ENCODE measurements at regions not wholly inside any gene's neighbourhood (a gene's known extent, or its start where the extent isn't known, plus 50 kb on each side); places are given as distances from the start of the nearest gene placed in this dataset.

GRCh38 chr18:30562231-30562630 is 480.3 kb downstream of the DSC3 start:
- H3K27ac Mint-ChIP-seq, result no peak overlapping the region
- H3K4me1 Mint-ChIP-seq, result no peaks in the 10 kb centered on the region
- Histone ChIP-seq H3K9me3 (ENCODE audit: control insufficient read depth in 2 of 3, low read length in 3 of 3) (no peaks in the 10 kb centered on the region), H3K36me3 (ENCODE audit: control insufficient read depth in 2 of 3, insufficient read depth in 3 of 3, low read length in 3 of 3) (no peaks in the 10 kb centered on the region), H3K27me3 (ENCODE audit: control insufficient read depth in 2 of 2, insufficient read depth in 2 of 2, low read length in 2 of 2) (no peaks in the 10 kb centered on the region), H3K4me1 (ENCODE audit: control insufficient read depth in 2 of 2, insufficient read depth in 2 of 2, low read length in 2 of 2) (no peaks in the 10 kb centered on the region), H3K27ac (ENCODE audit: low read depth, low read length) (no peak overlapping the region), H3K4me3 (ENCODE audit: low read length) (no peak overlapping the region)
- intact Hi-C loops (cut with micrococcal nuclease), result no loop called here
- no peaks in the 10 kb centered on the region for H3K36me3 Mint-ChIP-seq
- no peak for ATAC-seq
- DNase-seq, result no peak
- peaks cover 0 to 18% (median 3%) of the 10 kb centered on the region in 11 donors for H3K9me3 Mint-ChIP-seq
- H3K4me3 Mint-ChIP-seq, result no peak overlapping the region
- H3K27me3 Mint-ChIP-seq, result no peaks in the 10 kb centered on the region
- POLR2A ChIA-PET, result no interaction called here
- CTCF ChIA-PET, result no interaction called here

DNA sequence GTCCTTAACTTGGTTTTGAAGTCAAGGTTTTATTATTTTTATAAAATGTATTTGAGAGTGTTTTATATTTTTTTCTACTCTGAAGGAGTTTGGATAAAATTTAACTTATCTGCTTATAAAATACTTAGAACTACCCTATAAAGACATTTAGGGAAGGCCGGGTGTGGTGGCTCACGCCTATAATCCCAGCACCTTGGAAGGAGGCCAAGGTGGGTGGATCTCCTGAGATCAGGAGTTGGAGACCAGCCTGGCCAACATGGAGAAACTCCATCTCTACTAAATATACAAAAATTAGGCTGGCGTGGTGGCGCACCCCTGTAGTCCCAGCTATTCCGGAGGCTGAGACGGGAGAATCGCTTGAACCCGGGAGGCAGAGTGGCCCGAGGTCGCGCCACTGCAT is 486.4 kb downstream of the DSC3 start:
- intact Hi-C loops (cut with micrococcal nuclease), result no loop called here
- Mint-ChIP-seq H3K27ac (no peak overlapping the region), H3K36me3 (no peaks in the 10 kb centered on the region), H3K4me3 (no peak overlapping the region), H3K27me3 (no peaks in the 10 kb centered on the region), H3K4me1 (no peaks in the 10 kb centered on the region), H3K9me3 (peaks cover 2 to 28% (median 6%) of the 10 kb centered on the region in 11 donors)
- Histone ChIP-seq H3K4me1 (ENCODE audit: control insufficient read depth in 2 of 2, insufficient read depth in 2 of 2, low read length in 2 of 2) (no peaks in the 10 kb centered on the region), H3K4me3 (ENCODE audit: low read length) (no peak overlapping the region), H3K36me3 (ENCODE audit: control insufficient read depth in 2 of 3, insufficient read depth in 3 of 3, low read length in 3 of 3) (no peaks in the 10 kb centered on the region), H3K9me3 (ENCODE audit: control insufficient read depth in 2 of 3, low read length in 3 of 3) (no peaks in the 10 kb centered on the region), H3K27ac (ENCODE audit: low read depth, low read length) (no peak overlapping the region), H3K27me3 (ENCODE audit: control insufficient read depth in 2 of 2, insufficient read depth in 2 of 2, low read length in 2 of 2) (no peaks in the 10 kb centered on the region)
- ATAC-seq (no peak), DNase-seq (no peak)
- ChIA-PET POLR2A (no interaction called here), CTCF (no interaction called here)

- H3K4me3 Mint-ChIP-seq, result no peak overlapping the region
- CTCF ChIA-PET, result no interaction called here
- intact Hi-C loops (cut with micrococcal nuclease), result no loop called here
- peaks cover 2 to 13% (median 6%) of the 10 kb centered on the region in 11 donors for H3K9me3 Mint-ChIP-seq
- H3K27ac Mint-ChIP-seq, result no peak overlapping the region
- Histone ChIP-seq H3K4me3 (ENCODE audit: low read length) (no peak overlapping the region), H3K9me3 (ENCODE audit: control insufficient read depth in 2 of 3, low read length in 3 of 3) (no peaks in the 10 kb centered on the region), H3K4me1 (ENCODE audit: control insufficient read depth in 2 of 2, insufficient read depth in 2 of 2, low read length in 2 of 2) (no peaks in the 10 kb centered on the region), H3K36me3 (ENCODE audit: control insufficient read depth in 2 of 3, insufficient read depth in 3 of 3, low read length in 3 of 3) (no peaks in the 10 kb centered on the region), H3K27me3 (ENCODE audit: control insufficient read depth in 2 of 2, insufficient read depth in 2 of 2, low read length in 2 of 2) (no peaks in the 10 kb centered on the region), H3K27ac (ENCODE audit: low read depth, low read length) (no peak overlapping the region)
- POLR2A ChIA-PET, result no interaction called here
- H3K27me3 Mint-ChIP-seq, result no peaks in the 10 kb centered on the region
- ATAC-seq (no peak), DNase-seq (no peak)
- no peaks in the 10 kb centered on the region for H3K4me1 Mint-ChIP-seq
- peaks cover 0 to 4% (median 0%) of the 10 kb centered on the region in 5 donors for H3K36me3 Mint-ChIP-seq
These were observed 497.1 kb downstream of the DSC3 start for GRCh38 chr18:30545393-30545792.

DNA sequence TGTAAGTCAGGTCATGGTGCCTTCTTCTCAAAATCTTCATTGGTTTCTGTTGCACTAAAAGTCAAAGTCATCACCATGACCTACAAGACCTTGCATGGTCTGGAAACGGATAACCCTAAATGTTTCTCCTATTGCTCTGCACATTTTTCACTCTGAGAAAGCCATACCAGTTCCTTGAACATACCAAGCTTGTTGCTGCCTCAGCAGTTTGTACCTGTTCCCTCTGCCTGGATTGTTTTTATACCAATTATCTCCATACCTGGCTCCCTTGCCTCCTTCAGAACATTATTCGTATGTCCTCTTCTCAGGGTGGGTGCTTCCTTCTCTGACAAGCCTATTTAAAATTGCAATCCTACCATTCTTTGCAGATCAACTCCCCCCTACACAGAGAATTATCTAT is 498.4 kb downstream of the DSC3 start:
- Mint-ChIP-seq H3K9me3 (peaks cover 0 to 13% (median 7%) of the 10 kb centered on the region in 11 donors), H3K27ac (no peak overlapping the region), H3K36me3 (peaks cover 0 to 4% (median 0%) of the 10 kb centered on the region in 5 donors), H3K4me3 (no peak overlapping the region), H3K27me3 (no peaks in the 10 kb centered on the region), H3K4me1 (no peaks in the 10 kb centered on the region)
- Histone ChIP-seq H3K27ac (ENCODE audit: low read depth, low read length) (no peak overlapping the region), H3K9me3 (ENCODE audit: control insufficient read depth in 2 of 3, low read length in 3 of 3) (no peaks in the 10 kb centered on the region), H3K4me3 (ENCODE audit: low read length) (no peak overlapping the region), H3K4me1 (ENCODE audit: control insufficient read depth in 2 of 2, insufficient read depth in 2 of 2, low read length in 2 of 2) (no peaks in the 10 kb centered on the region), H3K36me3 (ENCODE audit: control insufficient read depth in 2 of 3, insufficient read depth in 3 of 3, low read length in 3 of 3) (no peaks in the 10 kb centered on the region), H3K27me3 (ENCODE audit: control insufficient read depth in 2 of 2, insufficient read depth in 2 of 2, low read length in 2 of 2) (no peaks in the 10 kb centered on the region)
- CTCF ChIA-PET, result no interaction called here
- no peak for DNase-seq
- intact Hi-C loops (cut with micrococcal nuclease), result no loop called here
- no peak for ATAC-seq
- POLR2A ChIA-PET, result no interaction called here

GRCh38 chr18:30533716-30534115 is 508.8 kb downstream of the DSC3 start:
- intact Hi-C loops (cut with micrococcal nuclease), result no loop called here
- no peaks in the 10 kb centered on the region for H3K9me3 ChIP-seq (ENCODE audit: control insufficient read depth in 2 of 3, low read length in 3 of 3)
- CTCF ChIA-PET, result no interaction called here
- Mint-ChIP-seq H3K36me3 (no peaks in the 10 kb centered on the region), H3K27ac (no peak overlapping the region), H3K4me1 (no peaks in the 10 kb centered on the region), H3K27me3 (no peaks in the 10 kb centered on the region), H3K4me3 (no peak overlapping the region), H3K9me3 (peaks cover 0 to 29% (median 0%) of the 10 kb centered on the region in 11 donors)
- no peaks in the 10 kb centered on the region for H3K27me3 ChIP-seq (ENCODE audit: control insufficient read depth in 2 of 2, insufficient read depth in 2 of 2, low read length in 2 of 2)
- DNase-seq, result no peak
- H3K4me3 ChIP-seq (ENCODE audit: low read length), result no peak overlapping the region
- POLR2A ChIA-PET, result no interaction called here
- ATAC-seq, result no peak
- H3K36me3 ChIP-seq (ENCODE audit: control insufficient read depth in 2 of 3, insufficient read depth in 3 of 3, low read length in 3 of 3), result no peaks in the 10 kb centered on the region
- H3K27ac ChIP-seq (ENCODE audit: low read depth, low read length), result no peak overlapping the region
- no peaks in the 10 kb centered on the region for H3K4me1 ChIP-seq (ENCODE audit: control insufficient read depth in 2 of 2, insufficient read depth in 2 of 2, low read length in 2 of 2)

DNA sequence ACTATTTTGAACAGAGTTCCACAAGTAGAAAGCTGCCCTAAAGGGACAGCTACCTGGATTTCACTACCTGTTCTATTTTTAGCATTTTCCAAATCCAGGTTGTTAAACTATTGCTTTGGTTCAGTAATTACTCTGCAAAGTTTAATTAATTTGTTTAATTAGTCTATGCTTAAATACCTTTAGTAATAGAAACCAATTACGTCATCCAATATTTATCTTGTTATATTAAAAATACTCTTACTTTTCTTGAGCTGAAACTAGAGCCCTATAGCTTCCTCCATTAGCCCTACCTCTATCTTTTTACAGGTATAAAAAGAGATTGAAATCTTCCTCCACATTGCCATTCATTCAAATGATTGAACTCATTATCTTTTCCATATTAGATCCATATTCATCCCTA is 514.6 kb downstream of the DSC3 start:
- H3K4me1 Mint-ChIP-seq, result no peaks in the 10 kb centered on the region
- H3K27ac Mint-ChIP-seq, result no peak overlapping the region
- H3K4me3 Mint-ChIP-seq, result no peak overlapping the region
- DNase-seq (no peak), ATAC-seq (no peak)
- no peak overlapping the region for H3K4me3 ChIP-seq (ENCODE audit: low read length)
- intact Hi-C loops (cut with micrococcal nuclease), result no loop called here
- H3K4me1 ChIP-seq (ENCODE audit: control insufficient read depth in 2 of 2, insufficient read depth in 2 of 2, low read length in 2 of 2), result no peaks in the 10 kb centered on the region
- no peaks in the 10 kb centered on the region for H3K9me3 ChIP-seq (ENCODE audit: control insufficient read depth in 2 of 3, low read length in 3 of 3)
- H3K27me3 Mint-ChIP-seq, result no peaks in the 10 kb centered on the region
- ChIA-PET POLR2A (no interaction called here), CTCF (interaction anchor here (0.7 kb wide), 1 partner anchor 78 kb away, joined by 3 read pairs; no protein-coding TSS in a partner anchor)
- H3K36me3 Mint-ChIP-seq, result no peaks in the 10 kb centered on the region
- no peak overlapping the region for H3K27ac ChIP-seq (ENCODE audit: low read depth, low read length)
- H3K36me3 ChIP-seq (ENCODE audit: control insufficient read depth in 2 of 3, insufficient read depth in 3 of 3, low read length in 3 of 3), result no peaks in the 10 kb centered on the region
- no peaks in the 10 kb centered on the region for H3K27me3 ChIP-seq (ENCODE audit: control insufficient read depth in 2 of 2, insufficient read depth in 2 of 2, low read length in 2 of 2)
- H3K9me3 Mint-ChIP-seq, result peaks cover 0 to 30% (median 2%) of the 10 kb centered on the region in 11 donors

DNA sequence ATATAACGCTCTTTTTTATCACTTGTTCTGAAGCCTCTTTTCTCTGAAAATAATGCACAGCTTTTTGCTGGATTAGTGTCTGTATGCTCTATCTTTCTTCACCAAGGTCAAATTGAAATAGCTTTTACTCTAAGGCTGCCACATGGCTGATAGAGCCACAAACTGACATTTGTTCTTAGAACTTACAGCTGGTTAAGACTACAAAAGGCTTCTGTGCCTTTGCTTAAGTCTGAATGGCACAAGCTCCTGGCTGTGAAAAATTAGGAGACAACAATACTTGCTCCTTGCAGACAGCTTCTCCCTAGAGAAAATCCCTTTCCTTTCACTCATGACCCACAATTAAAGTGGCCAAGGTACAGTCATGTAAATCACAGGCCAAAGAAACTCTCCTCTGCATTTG is 515.3 kb downstream of the DSC3 start:
- intact Hi-C loops (cut with micrococcal nuclease), result no loop called here
- peaks cover 0 to 25% (median 2%) of the 10 kb centered on the region in 11 donors for H3K9me3 Mint-ChIP-seq
- H3K36me3 ChIP-seq (ENCODE audit: control insufficient read depth in 2 of 3, insufficient read depth in 3 of 3, low read length in 3 of 3), result no peaks in the 10 kb centered on the region
- H3K27ac ChIP-seq (ENCODE audit: low read depth, low read length), result no peak overlapping the region
- ATAC-seq (no peak), DNase-seq (no peak)
- no peaks in the 10 kb centered on the region for H3K27me3 ChIP-seq (ENCODE audit: control insufficient read depth in 2 of 2, insufficient read depth in 2 of 2, low read length in 2 of 2)
- H3K27ac Mint-ChIP-seq, result no peak overlapping the region
- H3K36me3 Mint-ChIP-seq, result no peaks in the 10 kb centered on the region
- no peaks in the 10 kb centered on the region for H3K4me1 Mint-ChIP-seq
- H3K27me3 Mint-ChIP-seq, result no peaks in the 10 kb centered on the region
- no peaks in the 10 kb centered on the region for H3K9me3 ChIP-seq (ENCODE audit: control insufficient read depth in 2 of 3, low read length in 3 of 3)
- ChIA-PET CTCF (no interaction called here), POLR2A (no interaction called here)
- no peak overlapping the region for H3K4me3 ChIP-seq (ENCODE audit: low read length)
- H3K4me3 Mint-ChIP-seq, result no peak overlapping the region
- no peaks in the 10 kb centered on the region for H3K4me1 ChIP-seq (ENCODE audit: control insufficient read depth in 2 of 2, insufficient read depth in 2 of 2, low read length in 2 of 2)

Data from naive thymus-derived CD4-positive, alpha-beta T cell (primary cell).